ENCODE measurements at regions not wholly inside any gene's neighbourhood (a gene's known extent, or its start where the extent isn't known, plus 50 kb on each side); places are given as distances from the start of the nearest gene placed in this dataset.
A peak's percentile ranks its signal among the peaks of the same experiment; 100 is the strongest.

GRCh38 chr6:43911354-43912115, 141.5 kb downstream of the VEGFA start:
- no peaks in the 10 kb centered on the region for H3K9me3 ChIP-seq (ENCODE audit: low read length)
- no TSS peak for BruUV-seq (replicated peaks)
- DNase-seq (ENCODE audit: low spot score), result peak; percentile 46
- H3K79me2 ChIP-seq (ENCODE audit: insufficient read depth, low read length), result no peaks in the 10 kb centered on the region
- ChIA-PET CTCF (ENCODE audit: low intra/inter-chr PET ratio, low total read pairs) (no interaction called here), POLR2A (interaction anchor here (1.1 to 6.8 kb wide), 5 partner anchors 10 to 141 kb away, joined by 3 to 133 read pairs (median 12); partner anchors contain the start of gene VEGFA)
- H3K4me2 ChIP-seq (ENCODE audit: low read depth, low read length), result peak overlapping the region; percentile 72
- H2AFZ ChIP-seq (ENCODE audit: low read length), result no peak overlapping the region
- in situ Hi-C loops (cut with HindIII; ENCODE audit: extremely low pct_ligation_motif_present, low pct_unique_long_range_greater_than_20kb) (no loop called here), intact Hi-C loops (cut with micrococcal nuclease; ENCODE audit: unreplicated experiment) (loop anchor here (2.0 to 5.0 kb wide), 2 partner anchors 15 to 41 kb away; no protein-coding TSS in a partner anchor)
- WGBS (ENCODE audit: low lambda C conversion rate), result 18% methylated on average over 8 of the region's 8 CpGs
- H3K4me3 ChIP-seq (replicated peaks in 1 of 3; ENCODE audit: insufficient read depth in 1 of 3, low read depth in 2 of 3, low read length in 3 of 3), result peak overlapping the region in 2 of 3 experiments; percentile 1 to 51; a peak in 2 of 6 replicates
- H3K27me3 ChIP-seq (ENCODE audit: control insufficient read depth in 1 of 2, insufficient read depth in 2 of 2, low read length in 2 of 2), result no peaks in the 10 kb centered on the region
- H3K36me3 ChIP-seq (replicated peaks in 1 of 2; ENCODE audit: control insufficient read depth in 1 of 2, insufficient read depth in 2 of 2, low read length in 2 of 2), result no peaks in the 10 kb centered on the region
- peak overlapping the region; percentile 45 for H3K9ac ChIP-seq (ENCODE audit: insufficient read depth, low read depth, low read length)
- no peaks in the 10 kb centered on the region for H4K20me1 ChIP-seq (ENCODE audit: insufficient read depth, low read length)
- peak overlapping the region; percentile 85 for H3K27ac ChIP-seq (ENCODE audit: extremely low read length, insufficient read depth, low read length)
- ATAC-seq, result peak; percentile 14
- FAIRE-seq, result peak; percentile 26
- peaks cover 80% of the 10 kb centered on the region for H3K4me1 ChIP-seq (ENCODE audit: insufficient read depth, low read length)
- TF ChIP-seq TRIM24 (CRISPR knock-in tag; IDR thresholded peaks at IDR 0.05) (peak; percentile 33; the same call in 1 of the 2 replicates), NFKB2 (CRISPR knock-in tag; IDR thresholded peaks at IDR 0.05; ENCODE audit: borderline replicate concordance) (no peak), PHF21A (CRISPR knock-in tag; IDR thresholded peaks at IDR 0.05) (no peak), ZNF678 (CRISPR knock-in tag; IDR thresholded peaks at IDR 0.05) (0 out of 2 replicates have a peak, but pooled peaks have one; percentile 19), CENPT (CRISPR knock-in tag; IDR thresholded peaks at IDR 0.05; ENCODE audit: low read depth) (no peak), ZNF800 (CRISPR knock-in tag; IDR thresholded peaks at IDR 0.05) (no peak), CEBPB (IDR thresholded peaks at IDR 0.05; ENCODE audit: borderline replicate concordance, low read depth, low read length) (peak; percentile 63), WIZ (CRISPR knock-in tag; IDR thresholded peaks at IDR 0.05) (no peak), ZNF160 (CRISPR knock-in tag; IDR thresholded peaks at IDR 0.05) (no peak), TAF1 (CRISPR knock-in tag; IDR thresholded peaks at IDR 0.05) (peak; percentile 7; the same call in 1 of the 2 replicates), PATZ1 (CRISPR knock-in tag; IDR thresholded peaks at IDR 0.05) (peak; percentile 56), ZNF772 (CRISPR knock-in tag; IDR thresholded peaks at IDR 0.05) (0 out of 2 replicates have a peak, but pooled peaks have one; percentile 17)
- TF ChIP-seq, protein P1, sequence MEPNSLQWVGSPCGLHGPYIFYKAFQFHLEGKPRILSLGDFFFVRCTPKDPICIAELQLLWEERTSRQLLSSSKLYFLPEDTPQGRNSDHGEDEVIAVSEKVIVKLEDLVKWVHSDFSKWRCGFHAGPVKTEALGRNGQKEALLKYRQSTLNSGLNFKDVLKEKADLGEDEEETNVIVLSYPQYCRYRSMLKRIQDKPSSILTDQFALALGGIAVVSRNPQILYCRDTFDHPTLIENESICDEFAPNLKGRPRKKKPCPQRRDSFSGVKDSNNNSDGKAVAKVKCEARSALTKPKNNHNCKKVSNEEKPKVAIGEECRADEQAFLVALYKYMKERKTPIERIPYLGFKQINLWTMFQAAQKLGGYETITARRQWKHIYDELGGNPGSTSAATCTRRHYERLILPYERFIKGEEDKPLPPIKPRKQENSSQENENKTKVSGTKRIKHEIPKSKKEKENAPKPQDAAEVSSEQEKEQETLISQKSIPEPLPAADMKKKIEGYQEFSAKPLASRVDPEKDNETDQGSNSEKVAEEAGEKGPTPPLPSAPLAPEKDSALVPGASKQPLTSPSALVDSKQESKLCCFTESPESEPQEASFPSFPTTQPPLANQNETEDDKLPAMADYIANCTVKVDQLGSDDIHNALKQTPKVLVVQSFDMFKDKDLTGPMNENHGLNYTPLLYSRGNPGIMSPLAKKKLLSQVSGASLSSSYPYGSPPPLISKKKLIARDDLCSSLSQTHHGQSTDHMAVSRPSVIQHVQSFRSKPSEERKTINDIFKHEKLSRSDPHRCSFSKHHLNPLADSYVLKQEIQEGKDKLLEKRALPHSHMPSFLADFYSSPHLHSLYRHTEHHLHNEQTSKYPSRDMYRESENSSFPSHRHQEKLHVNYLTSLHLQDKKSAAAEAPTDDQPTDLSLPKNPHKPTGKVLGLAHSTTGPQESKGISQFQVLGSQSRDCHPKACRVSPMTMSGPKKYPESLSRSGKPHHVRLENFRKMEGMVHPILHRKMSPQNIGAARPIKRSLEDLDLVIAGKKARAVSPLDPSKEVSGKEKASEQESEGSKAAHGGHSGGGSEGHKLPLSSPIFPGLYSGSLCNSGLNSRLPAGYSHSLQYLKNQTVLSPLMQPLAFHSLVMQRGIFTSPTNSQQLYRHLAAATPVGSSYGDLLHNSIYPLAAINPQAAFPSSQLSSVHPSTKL (CRISPR knock-in tag; IDR thresholded peaks at IDR 0.05), result no peak
